Neutrophil (primary cell): ENCODE measurements at regions not wholly inside any gene's neighbourhood (a gene's known extent, or its start where the extent isn't known, plus 50 kb on each side); places are given as distances from the start of the nearest gene placed in this dataset.

Experiments
- H3K27ac ChIP-seq: fragments of 200-600 bp; sonication (generic); 2 replicates; pipeline ENCODE4 v1.5.1; 2016; ENCODE audit warnings: mild to moderate bottlenecking, moderate library complexity
- H3K27me3 ChIP-seq: fragments of 200-600 bp; sonication (generic); 2 replicates; pipeline ENCODE4 v1.6.0; 2016; ENCODE audit warnings: mild to moderate bottlenecking
- H3K36me3 ChIP-seq: fragments of 200-600 bp; sonication (generic); 2 replicates; pipeline ENCODE4 v1.5.1; 2017
- H3K4me1 ChIP-seq, 2 experiments: fragments of 200-600 bp in 1 of 2; sonication (generic) in 1 of 2; 1 replicate in 1 of 2; 2 replicates in 1 of 2; pipeline versions ENCODE4 v1.5.1 to v1.6.1; 2013 to 2016; ENCODE audit warnings: low read depth in 1 of 2, low read length in 1 of 2, mild to moderate bottlenecking in 1 of 2, moderate library complexity in 1 of 2; ENCODE audit not compliant: control insufficient read depth in 1 of 2, insufficient read depth in 1 of 2
- H3K4me3 ChIP-seq, 2 experiments: fragments of 200-600 bp in 1 of 2; sonication (generic) in 1 of 2; 1 replicate in 1 of 2; 2 replicates in 1 of 2; pipeline ENCODE4 v1.5.1; 2013 to 2016; ENCODE audit warnings: low read depth in 1 of 2, low read length in 1 of 2, mild to moderate bottlenecking in 1 of 2, moderate library complexity in 1 of 2
- H3K9me3 ChIP-seq: fragments of 200-600 bp; sonication (generic); 2 replicates; pipeline ENCODE4 v1.5.1; 2016
- CTCF ChIP-seq: fragments of 200-600 bp; sonication (generic); IDR thresholded peaks from 2 replicates; pipeline ENCODE4 v1.5.1; 2016; ENCODE audit warnings: antibody characterized with exemption

DNA sequence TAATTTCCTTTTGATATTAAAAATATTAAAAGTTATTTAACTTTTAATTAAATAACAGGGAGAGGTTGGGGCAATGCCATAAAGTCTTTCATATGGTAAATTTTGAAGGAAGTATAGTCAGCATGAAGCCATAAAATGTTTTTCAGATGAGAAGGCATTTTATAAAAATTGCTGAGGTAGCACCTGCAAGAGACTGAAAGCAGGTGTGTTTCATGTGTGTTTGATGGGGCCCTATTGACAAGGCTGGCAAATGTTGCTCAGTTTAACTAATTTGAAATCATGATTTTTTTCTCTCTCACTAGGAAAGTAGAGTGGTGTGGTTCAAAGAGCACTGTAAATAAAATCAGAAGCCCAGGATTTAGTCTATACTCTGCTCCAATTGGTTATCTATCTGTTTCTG lies 805.8 kb upstream of the C9orf72 start:
- no peaks in the 10 kb centered on the region for H3K27me3 ChIP-seq
- H3K4me3 ChIP-seq: no peak overlapping the region
- no peak for TF ChIP-seq CTCF
- H3K36me3 ChIP-seq: no peaks in the 10 kb centered on the region
- H3K4me1 ChIP-seq: no peaks in the 10 kb centered on the region
- H3K27ac ChIP-seq: no peak overlapping the region
- H3K9me3 ChIP-seq: no peaks in the 10 kb centered on the region

GRCh38 chr9:28389411-28389810 lies 816.1 kb upstream of the C9orf72 start:
- H3K4me1 ChIP-seq: no peaks in the 10 kb centered on the region
- H3K9me3 ChIP-seq: no peaks in the 10 kb centered on the region
- no peaks in the 10 kb centered on the region for H3K36me3 ChIP-seq
- no peak overlapping the region for H3K27ac ChIP-seq
- no peaks in the 10 kb centered on the region for H3K27me3 ChIP-seq
- H3K4me3 ChIP-seq: no peak overlapping the region
- no peak for TF ChIP-seq CTCF

GRCh38 chr9:28394774-28395173 lies 821.5 kb upstream of the C9orf72 start:
- no peak overlapping the region for H3K27ac ChIP-seq
- no peaks in the 10 kb centered on the region for H3K9me3 ChIP-seq
- TF ChIP-seq CTCF: no peak
- H3K4me3 ChIP-seq: no peak overlapping the region
- H3K27me3 ChIP-seq: no peaks in the 10 kb centered on the region
- no peaks in the 10 kb centered on the region for H3K4me1 ChIP-seq
- no peaks in the 10 kb centered on the region for H3K36me3 ChIP-seq

DNA sequence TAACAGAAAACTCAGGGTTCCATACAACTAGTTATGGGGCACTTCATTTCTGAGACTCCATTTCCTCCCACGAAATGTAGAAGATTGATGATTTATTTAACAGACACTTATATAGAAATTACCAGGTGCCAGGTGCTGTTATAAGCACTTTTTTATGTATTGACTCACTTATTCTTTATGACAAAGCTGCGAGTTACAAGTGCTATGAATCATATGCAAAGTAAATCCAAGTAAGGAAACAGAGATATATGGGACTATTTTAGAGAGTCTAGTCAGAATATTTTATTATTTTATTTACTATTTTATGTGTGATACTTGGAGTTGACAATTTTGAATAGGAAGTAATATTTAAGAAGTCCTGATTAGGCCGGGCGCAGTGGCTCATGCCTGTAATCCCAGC lies 822.8 kb upstream of the C9orf72 start:
- no peaks in the 10 kb centered on the region for H3K36me3 ChIP-seq
- no peak overlapping the region for H3K27ac ChIP-seq
- no peak for TF ChIP-seq CTCF
- no peaks in the 10 kb centered on the region for H3K4me1 ChIP-seq
- H3K4me3 ChIP-seq: no peak overlapping the region
- H3K9me3 ChIP-seq: no peaks in the 10 kb centered on the region
- no peaks in the 10 kb centered on the region for H3K27me3 ChIP-seq

GRCh38 chr9:28407351-28407750 lies 834.1 kb upstream of the C9orf72 start:
- Histone ChIP-seq H3K27ac (no peak overlapping the region), H3K4me1 (no peaks in the 10 kb centered on the region), H3K36me3 (no peaks in the 10 kb centered on the region), H3K4me3 (no peak overlapping the region), H3K27me3 (no peaks in the 10 kb centered on the region), H3K9me3 (no peaks in the 10 kb centered on the region)
- TF ChIP-seq CTCF: no peak

DNA sequence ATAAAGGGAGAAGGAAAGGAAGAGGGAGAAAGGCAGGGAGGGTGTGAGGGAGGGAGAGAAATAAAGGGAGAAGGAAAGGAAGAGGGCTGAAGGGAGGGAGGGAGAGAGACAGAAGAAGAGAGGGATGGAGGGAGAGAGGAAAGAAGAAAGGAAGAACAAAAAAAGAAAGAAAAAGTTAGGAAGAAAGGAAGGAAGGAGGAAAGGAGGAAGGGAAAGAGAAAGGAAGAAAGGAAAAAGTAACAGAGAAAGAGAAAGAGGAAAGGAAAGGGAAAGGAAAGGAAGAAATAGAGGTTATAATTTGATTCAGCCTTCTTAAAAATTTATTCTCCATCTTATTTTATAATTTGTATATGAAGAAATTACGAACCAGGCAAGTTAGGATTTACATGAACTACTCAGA lies 836.6 kb upstream of the C9orf72 start:
- H3K4me3 ChIP-seq: no peak overlapping the region
- H3K36me3 ChIP-seq: no peaks in the 10 kb centered on the region

More for the DNA sequence above, 836.6 kb upstream of the C9orf72 start:
- H3K9me3 ChIP-seq: no peaks in the 10 kb centered on the region
- no peak for TF ChIP-seq CTCF
- no peaks in the 10 kb centered on the region for H3K27me3 ChIP-seq
- H3K4me1 ChIP-seq: no peaks in the 10 kb centered on the region
- no peak overlapping the region for H3K27ac ChIP-seq
